Activated CD8-positive, alpha-beta memory T cell treated with anti-CD3 and anti-CD28 coated beads for 1 hour (primary cell): ENCODE measurements at regions not wholly inside any gene's neighbourhood (a gene's known extent, or its start where the extent isn't known, plus 50 kb on each side); places are given as distances from the start of the nearest gene placed in this dataset.
"Not testable (repeated sequence)": the region's sequence is repeated elsewhere in the genome, so short reads cannot be mapped to it uniquely, and the experiment has no call there.

ENCODE experiments used
- DNase-seq, 2 donors: peaks; one replicate each; pipeline ENCODE4 v3.0.0-alpha.2; 2020; ENCODE audit warnings: low read depth in 1 of 2; ENCODE audit errors: extremely low read depth in 1 of 2

DNA sequence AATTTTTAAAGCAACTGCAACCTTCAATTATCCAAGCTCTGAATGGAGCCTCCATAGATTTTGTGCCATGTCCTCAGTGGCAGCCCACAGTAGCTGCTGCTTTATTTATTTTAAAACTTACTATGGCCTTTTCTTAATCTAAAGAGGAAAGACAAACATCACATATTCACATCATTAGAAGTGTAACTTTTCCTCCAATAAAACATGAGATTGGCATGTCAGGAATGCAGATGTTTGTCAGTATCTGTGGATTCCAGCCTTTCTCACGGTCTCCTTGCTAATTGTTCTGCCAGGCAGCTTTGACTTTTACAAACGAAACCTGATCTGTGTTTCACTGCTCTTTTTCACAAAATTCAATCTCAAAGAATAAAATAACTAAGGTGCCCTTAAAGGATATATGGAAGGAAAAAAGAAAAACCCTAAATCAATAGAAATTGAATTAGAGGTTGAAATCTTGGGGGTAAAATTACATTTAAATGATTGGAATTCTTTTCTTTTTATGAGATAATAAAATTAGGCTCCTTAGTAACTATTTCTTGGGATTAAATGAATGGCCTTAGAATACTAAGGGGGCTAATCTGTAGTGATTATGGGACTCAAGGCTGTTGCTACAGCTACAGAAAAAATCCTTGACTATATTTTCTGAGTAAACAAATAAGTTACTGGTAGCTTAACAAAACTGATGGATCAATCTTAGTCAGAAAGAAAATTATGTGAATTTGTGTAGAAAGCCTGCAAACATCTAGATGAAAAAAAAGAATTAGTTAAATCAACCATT lies 151.3 kb downstream of the RTL9 start:
- no peak for DNase-seq

DNA sequence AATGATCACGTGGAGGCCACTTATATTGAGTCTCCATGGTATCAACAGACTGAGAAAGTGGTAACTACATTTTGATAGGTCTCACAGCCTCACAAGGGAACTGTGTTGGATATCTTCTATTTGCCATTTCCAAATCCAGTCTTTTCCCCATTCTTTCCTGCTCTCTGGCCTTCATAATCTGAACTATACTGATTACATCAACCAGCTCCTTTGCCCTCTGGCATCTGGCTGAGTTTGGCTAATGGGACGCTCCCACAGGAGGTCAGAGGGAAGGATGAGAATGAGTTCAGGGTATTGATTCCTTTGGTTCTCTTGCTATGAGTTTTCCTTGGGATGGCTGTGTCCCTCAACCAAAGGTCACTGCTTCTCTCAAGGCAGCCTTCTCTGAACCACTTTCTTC lies 152.6 kb downstream of the RTL9 start:
- no peak for DNase-seq

- DNase-seq: no peak
These were observed 153.7 kb downstream of the RTL9 start for GRCh38 chrX:110512341-110512740.

DNA sequence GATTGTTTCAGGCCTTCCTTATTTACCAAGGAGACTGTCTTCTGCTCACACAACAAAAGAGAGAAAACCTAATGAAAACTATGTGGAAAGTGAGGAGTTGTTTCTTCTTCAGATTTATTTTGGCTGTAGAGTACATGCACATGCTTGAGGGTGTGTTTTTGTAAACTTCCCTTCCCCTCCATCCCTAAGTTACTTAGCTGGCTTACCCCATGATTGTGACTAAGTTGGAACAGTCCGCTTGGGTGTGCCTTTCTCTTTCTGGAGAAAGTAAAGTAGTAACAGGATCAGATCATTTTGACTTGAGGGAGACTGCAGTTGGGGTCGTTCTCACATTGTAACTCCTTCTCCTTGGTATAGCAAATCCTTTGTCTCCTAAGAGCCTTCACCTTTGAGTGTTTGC lies 155.9 kb downstream of the RTL9 start:
- no peak for DNase-seq

DNA sequence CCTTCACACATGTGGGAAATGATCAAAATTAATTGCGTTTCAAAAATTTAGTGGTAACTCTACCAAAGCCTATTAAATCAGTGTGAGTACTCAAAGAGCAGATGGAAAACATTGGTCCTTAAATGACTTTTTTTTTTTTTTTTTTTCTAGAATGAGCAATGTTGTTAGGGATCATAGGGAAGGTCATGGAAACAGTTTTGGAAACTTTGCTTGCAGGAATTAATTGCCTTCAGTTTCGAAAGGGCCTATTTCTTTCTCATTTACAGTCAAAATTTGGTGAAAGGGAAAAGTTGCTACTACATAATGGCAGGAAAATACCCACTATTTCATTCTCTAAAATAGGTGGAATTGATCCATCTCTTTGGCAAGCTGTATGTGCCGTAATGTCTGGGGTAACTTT lies 160.9 kb downstream of the RTL9 start:
- DNase-seq: no peak

- DNase-seq: no peak
These were observed 161.3 kb downstream of the RTL9 start for GRCh38 chrX:110519906-110520452.

GRCh38 chrX:110520652-110521051 lies 162.0 kb downstream of the RTL9 start:
- not testable (repeated sequence) for DNase-seq

DNA sequence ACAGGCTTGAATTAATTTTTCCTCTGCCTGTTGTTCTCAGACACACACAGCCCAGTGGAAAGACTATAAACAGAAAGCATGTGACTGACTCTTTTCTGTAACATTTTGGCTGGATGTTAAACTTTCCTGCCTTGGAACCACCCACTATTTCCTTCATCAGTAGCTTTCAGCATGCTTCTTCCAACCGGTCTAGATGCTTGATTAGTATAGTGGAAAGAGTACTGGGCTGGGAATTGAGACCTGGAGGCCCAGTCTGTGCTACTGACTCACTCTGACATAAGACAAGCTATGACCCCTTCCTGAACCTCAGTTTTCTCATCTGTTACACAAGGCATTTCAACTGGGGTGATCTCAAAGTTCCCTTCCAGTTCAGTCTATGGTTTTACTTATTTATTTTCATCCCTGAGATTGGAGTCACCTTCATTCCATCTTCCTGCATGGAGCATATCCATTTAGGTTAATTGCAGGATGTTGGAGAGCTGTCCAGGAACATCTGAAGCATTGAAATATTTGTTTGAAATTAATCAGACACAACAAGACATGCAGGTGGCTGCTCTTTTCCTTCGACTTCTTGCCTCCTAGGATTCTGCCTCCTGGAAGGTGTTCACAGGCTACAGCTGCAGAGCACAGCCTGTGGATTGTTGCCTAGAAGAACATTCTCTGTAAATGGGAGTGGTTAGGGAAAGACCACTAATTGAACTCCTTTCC lies 173.4 kb downstream of the RTL9 start:
- no peak for DNase-seq

DNA sequence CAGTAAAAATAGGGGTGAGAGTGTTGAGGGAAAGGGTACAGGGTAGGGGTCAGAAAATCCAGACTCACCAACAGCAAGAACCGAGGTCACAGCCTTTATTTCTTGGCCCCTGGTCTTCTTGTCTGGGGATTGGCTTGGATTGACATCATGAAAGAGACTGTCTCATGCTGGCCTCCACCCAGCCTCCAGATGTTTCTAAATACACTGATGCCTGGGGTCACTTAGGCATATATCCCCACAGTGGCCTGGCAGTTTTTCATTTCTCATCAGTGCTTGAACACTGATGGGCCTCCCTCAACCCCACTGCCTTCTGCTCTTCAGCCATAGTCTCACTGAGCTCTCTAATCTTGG lies 173.9 kb downstream of the RTL9 start:
- DNase-seq: no peak

DNA sequence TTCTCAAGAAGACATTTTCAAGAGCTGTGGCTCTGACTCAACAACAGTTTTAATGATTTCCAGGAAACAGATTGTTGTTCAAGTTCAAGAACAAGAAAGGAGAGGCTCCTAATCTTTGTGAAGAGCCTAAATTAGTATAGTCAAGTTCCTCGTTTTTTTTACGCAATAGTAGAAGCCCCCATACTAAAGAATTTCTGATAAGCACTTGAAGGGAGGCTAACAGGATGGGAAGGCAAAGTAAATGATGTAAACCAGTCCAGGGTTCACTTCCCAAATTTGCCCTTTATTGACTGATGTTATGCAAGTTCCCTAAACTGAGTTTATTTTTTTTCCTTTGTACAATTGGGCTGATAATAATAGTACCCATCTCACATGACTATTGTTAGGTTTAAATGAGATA lies 178.2 kb downstream of the RTL9 start:
- no peak for DNase-seq

DNA sequence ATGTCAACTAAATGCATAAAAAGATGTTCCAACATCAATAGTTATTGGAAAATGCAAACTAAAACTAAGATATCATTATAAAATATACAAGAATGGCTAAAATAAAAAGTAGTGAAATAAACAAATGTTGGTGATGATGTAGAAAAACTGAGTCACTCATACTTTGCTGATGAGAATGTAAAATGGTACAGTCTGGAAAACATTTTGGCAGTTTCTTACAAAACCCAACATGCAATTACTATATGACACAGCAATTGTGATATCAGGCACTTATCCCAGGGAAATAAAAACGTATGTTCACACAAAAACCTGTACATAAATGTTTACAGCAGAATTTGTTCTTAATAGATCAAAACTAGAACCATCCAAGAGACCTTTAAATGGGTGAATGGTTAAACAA lies 182.6 kb downstream of the RTL9 start:
- no peak for DNase-seq

- not testable (repeated sequence) for DNase-seq
These were observed 192.2 kb downstream of the RTL9 start for GRCh38 chrX:110550854-110551253.

GRCh38 chrX:110557864-110558263 lies 199.2 kb downstream of the RTL9 start:
- DNase-seq: no peak

- DNase-seq: no peak
These were observed 199.8 kb downstream of the RTL9 start for GRCh38 chrX:110558406-110558805.

GRCh38 chrX:110561034-110561433 lies 202.4 kb downstream of the RTL9 start:
- DNase-seq: no peak

- DNase-seq: no peak
These were observed 204.6 kb downstream of the RTL9 start for GRCh38 chrX:110563282-110563681.

DNA sequence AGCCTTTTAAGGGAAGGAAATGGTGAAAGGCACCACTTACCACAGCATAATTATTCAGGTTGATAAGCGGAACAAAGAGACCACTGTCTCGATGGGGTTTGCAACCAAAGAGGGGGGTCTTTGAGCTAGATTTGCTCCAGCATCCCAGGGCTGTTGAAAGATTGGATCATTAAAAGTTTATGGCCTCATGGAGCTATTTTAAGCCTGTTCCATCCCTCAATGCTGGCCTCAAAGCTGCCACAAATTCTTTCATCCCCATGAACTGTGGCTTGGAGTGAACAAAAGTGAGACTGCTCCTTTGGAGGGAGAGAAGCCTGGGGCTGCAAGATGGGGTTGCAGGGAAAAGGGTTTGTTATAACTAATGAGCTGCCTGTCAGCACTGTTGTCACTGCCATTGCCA lies 209.8 kb downstream of the RTL9 start:
- no peak for DNase-seq

DNA sequence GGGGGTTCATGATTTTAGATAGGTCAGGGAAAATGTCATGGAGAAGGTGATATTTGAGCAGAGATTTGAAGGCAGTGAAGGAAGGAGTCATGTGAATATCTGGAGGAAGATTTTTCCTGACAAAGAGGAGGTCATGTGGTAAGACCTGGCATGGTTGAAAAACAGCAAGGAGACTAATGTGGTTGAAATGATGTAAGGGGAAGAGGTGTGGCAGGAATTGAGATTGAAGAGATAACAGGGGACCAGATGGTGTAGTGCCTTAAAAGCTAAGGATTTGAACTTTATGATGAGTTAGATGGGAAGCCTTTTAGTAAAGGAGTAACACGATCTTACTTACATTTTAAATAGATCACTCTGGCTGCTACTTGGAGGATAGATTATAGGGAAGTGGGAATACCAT lies 210.9 kb downstream of the RTL9 start:
- DNase-seq: no peak

DNA sequence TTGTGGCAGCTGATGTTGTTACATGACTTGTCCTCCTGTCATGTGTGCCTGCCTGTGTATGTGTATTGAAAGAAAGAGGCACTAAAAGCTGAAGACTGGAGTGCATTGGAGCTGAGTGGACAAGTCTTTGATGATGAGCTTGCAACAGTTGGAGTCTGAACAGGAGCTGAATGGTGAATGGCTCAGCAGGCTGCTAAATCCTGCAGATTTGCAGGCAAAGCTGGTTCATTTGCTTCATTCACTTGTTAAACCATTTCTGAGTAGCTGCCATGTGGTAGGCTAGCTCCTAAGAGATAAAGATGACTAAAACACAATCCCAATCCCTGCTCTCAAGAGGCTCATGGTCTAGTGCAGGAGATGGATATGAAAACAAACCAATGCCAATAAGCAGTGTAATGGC lies 217.3 kb downstream of the CHRDL1 start:
- DNase-seq: no peak

- DNase-seq: no peak
These were observed 211.5 kb downstream of the CHRDL1 start for GRCh38 chrX:110584083-110584482.

GRCh38 chrX:110588164-110588563 lies 207.5 kb downstream of the CHRDL1 start:
- no peak for DNase-seq

GRCh38 chrX:110588853-110589252 lies 206.8 kb downstream of the CHRDL1 start:
- no peak for DNase-seq
